DMS153 treated with DMSO at 0.1 percent for 48 hours (cell line): ENCODE measurements at regions not wholly inside any gene's neighbourhood (a gene's known extent, or its start where the extent isn't known, plus 50 kb on each side); places are given as distances from the start of the nearest gene placed in this dataset.

Source experiments
- DNase-seq: peaks from one replicate; lab custom pipeline; 2025; ENCODE audit not compliant: unreplicated experiment; lab: John Stamatoyannopoulos, UW

DNA sequence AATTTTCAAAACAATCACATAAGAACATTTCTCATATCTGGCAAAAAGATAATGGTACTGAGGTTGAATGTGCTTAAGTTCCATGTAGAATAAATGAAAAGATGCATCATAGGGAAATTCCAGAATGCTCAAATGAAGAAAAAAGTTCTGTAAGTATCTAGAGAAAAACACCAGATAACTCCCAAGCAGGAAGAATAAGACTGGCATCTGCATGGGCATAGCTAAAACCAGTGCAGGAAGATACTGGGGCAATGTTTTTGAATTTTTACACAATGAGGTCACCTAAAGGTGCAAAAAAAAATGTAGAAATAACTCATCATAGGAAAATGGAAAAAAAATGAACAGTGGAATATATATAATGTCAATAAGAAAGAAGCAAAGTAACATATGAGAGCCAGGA lies 275.2 kb downstream of the BAMBI start:
- DNase-seq: no peak

DNA sequence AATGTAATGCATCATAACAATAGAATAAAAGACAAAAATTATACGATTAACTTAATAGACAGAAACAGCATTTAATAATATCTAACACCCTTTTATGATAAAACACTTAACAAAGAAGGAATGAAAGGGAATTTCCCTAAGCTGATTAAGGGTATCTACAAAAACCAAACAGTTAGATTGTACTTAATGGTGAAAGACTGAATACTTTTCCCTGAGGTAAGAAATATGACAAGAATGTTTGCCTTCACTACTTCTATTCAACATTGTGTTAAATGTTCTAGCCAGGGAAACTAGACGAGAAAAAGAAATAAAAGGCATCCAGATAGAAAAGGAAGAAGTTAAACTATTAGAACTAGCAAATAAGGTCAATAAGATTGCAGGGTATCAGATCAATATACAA lies 276.9 kb downstream of the BAMBI start:
- no peak for DNase-seq

DNA sequence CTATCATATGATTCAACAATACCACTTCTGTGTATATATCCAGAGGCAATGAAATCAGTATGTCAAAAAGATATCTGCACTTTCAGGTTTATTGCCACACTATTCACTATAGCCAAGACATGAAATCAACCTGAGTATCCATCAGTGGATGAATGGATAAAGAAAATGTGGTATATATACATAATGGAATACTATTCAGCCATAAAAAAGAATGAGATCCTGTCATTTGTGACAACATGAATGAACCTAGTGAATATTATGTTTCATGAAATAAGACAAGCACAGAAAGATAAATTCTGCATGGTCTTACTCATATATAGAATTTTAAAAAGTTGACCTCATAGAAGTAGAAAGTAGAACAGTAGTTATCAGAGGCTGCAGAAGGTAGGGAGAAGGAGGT lies 281.1 kb downstream of the BAMBI start:
- DNase-seq: no peak

DNA sequence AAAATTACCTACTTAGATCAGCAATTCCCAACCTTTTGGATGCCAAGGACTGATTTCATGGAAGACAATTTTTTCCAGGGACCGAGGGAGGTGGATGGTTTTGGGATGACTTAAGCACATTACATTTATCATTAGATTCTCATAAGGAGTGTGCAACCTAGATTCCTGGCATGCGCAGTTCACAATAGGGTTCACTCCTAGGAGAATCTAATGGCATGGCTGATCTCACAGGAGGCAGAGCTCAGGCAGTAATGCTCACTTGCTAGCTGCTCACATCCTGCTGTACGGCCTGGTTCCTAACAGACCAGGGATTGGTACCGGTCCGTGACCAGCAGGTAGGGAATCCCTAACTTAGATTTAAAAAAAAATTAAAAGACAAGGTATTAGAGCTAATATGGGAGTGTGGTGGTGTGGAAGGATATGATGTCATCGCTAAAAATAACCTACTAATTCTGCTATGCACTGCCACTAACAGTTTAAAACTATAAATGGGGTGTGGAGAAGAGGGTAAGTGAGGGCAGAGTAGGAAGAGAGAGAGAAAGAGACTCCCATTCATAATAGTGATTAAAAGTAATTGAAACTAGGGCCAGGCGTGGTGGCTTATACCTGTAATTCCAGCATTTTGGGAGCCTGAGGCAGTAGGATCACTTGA lies 282.7 kb downstream of the BAMBI start:
- no peak for DNase-seq

DNA sequence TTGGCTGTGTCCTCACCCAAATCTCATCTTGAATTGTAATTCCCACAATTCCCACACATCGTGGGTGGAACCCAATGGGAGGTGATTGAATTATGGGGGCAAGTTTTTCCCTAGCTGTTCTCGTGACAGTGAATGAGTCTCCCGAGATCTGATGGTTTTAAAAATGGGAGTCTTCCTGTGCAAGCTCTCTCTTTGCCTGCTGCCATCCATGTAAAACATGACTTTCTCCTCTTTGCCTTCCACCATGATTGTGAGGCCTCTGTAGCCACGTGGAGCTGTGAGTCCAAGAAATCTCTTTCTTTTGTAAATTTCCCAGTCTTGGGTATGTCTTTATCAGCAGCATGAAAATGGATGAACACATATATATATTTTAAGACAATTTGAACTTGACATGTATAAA lies 285.4 kb downstream of the BAMBI start:
- no peak for DNase-seq

- DNase-seq: no peak
Observed at GRCh38 chr10:28963539-28964221, 286.4 kb downstream of the BAMBI start.

- no peak for DNase-seq
Observed at GRCh38 chr10:28965937-28966336, 288.6 kb downstream of the BAMBI start.

- DNase-seq: no peak
Observed at GRCh38 chr10:28967031-28967430, 289.7 kb downstream of the BAMBI start.

GRCh38 chr10:28969413-28969812 lies 292.1 kb downstream of the BAMBI start:
- DNase-seq: no peak

DNA sequence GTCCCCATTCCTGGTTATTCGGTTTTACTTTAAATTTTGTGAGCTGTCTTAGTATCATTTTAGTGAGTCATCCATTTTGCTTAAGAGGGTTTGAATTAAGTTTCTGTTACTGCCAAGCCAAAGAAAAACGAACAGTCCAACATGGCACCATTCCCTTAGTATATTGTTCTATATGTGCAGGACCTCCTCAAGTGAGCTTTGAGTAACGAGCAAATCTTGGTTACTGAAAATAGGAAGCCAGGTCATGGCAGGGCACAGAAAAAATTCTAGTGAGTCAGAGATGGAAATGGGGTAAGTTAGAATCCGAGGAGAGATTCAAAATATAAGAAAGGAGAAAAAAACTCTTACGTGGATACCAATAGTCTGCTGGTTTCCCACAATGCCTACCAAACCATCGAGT lies 292.9 kb downstream of the BAMBI start:
- no peak for DNase-seq

GRCh38 chr10:28971255-28971654 lies 293.9 kb downstream of the BAMBI start:
- no peak for DNase-seq

DNA sequence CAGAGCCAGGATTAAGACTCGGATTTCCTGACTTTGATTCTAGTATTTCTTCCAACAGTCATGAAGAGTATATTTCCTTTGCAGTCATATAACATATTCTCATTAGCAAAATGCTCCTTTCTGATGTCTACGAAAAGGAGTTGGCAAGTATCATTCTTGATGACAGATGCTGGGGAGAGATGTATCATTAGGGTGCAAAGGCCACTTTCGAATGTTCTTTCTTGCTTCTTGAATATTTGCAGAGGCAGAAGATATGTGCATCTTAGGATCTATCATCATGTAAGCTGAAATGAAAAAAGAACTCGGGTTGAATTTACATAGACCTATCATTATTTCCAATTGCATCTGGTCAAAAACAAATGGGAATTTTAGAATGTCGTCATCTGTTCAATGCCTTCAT lies 294.4 kb downstream of the BAMBI start:
- no peak for DNase-seq

GRCh38 chr10:28973309-28973972 lies 296.1 kb downstream of the BAMBI start:
- no peak for DNase-seq

DNA sequence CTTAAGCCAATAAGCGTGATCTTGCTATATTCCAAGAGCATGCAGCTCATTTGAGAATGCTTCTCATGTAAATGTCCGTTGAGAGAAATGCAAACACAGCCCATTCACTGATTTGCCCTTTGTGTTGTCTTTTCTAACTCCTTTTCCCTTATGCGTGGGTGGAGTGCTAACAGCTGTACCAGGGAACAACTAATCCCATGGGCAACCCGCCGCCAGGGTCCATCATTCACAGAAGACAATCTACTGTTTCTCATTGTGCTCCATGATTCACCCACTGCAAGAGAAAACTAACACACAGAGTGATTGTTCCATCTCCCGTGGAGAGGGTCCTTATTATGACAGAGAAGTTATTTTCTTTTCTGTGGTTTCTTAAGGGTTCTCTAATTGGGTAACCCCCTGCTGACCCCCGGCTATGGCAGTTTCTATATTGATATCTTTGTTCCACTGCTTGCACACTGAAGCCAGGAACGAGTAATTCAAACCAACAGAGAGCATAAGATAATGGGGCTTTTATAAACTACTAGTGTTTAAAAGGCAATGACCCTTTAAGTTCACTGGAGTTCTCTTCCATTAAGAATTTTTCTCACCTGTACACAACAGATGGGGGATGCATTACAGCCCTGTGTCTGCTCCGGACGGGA lies 298.7 kb downstream of the BAMBI start:
- DNase-seq: peak; percentile 55

GRCh38 chr10:28977518-28977917 lies 300.2 kb downstream of the BAMBI start:
- DNase-seq: no peak

- DNase-seq: no peak
Observed at GRCh38 chr10:28980264-28980663, 302.9 kb downstream of the BAMBI start.

GRCh38 chr10:28981007-28981406 lies 303.7 kb downstream of the BAMBI start:
- DNase-seq: no peak

DNA sequence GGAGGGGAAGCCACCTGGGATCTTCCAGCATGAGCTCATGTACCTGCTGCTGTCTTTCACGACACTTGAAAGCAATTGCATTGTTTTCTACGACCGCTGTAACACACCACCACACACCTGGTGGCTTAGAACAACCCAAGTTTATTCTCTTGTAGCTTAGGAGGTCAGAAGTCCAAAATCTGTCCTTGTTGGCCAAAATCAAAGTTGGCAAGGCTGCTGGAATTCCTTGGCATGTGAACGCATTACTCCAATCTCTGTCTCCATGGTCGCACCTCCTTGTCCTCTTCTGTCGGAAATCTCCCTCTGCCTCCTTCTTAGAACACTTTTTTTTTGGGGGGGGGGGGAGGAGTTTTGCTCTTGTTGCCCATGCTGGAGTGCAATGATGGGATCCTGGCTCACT lies 305.7 kb downstream of the BAMBI start:
- DNase-seq: no peak

DNA sequence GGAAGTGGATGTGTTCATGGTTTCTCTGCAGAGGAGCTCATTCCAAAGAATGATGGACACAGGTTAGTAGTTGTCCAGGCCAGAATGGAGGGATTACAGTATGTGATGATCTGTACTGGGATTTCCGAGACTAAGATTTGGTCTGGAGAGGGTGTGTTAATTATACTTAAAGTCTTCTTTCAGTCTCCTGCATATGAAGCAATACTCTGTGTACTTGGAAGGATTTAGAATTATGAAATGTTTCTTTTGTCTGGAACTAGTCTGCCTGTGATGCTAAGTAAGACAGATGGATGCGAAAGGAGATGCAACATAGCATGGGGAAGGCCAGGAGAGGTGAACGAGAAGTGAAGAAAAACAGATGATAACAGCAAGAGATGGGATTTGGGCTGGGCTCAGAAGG lies 305.1 kb upstream of the LYZL1 start:
- no peak for DNase-seq

DNA sequence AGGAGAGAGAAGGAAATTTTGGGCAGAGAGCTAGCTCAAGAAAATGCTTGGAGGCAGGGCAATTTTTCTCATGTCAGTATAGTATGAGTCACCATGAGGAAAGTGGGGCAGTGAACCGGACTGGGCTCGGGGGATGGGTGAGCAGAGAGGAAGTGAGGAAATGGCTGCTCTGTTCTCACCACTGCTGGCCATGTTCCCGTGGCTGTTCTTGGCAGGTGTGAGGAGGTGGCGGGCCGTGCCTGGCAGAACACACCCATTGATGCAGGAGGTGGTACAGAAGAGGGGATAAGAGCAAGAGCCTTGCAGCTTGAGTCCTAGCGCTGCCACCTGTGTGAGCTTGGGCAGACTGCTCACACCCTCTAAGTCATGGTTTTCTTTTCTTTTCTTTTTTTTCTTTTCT lies 304.4 kb upstream of the LYZL1 start:
- no peak for DNase-seq

DNA sequence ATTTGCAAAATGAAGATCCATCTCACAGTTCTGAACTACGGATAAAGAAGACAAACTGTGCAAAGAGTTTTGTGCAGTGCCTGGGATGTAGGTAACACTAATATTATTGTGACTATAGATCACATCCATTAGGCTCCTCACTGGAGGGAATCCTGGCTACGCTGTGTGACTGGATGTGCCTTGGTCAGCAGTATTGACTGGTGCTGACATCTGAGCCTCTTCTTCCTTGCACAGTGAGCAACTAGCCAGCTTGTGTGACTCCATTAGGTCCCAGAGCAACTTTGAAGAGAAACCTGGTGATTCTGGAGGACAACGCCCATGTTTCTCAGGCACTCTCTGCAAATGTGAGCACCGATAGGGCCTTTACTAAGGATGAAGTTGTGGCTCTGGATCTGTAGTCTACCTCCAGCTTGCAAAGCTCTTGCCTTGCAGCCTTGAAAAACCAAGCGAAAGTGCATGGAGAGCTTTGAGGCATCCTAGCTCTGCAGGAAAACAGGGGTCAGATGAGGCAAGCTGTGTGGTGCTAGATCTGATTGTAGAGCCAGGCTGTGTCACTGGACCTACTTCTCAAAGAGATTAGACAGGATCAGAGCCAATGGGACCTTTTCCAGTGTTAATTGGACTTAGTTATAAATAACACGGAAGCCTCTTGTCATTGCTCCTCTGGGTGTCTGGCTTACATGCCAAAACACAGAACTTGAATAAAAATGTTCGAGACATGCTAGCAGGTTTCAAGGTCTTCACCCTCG lies 303.6 kb upstream of the LYZL1 start:
- no peak for DNase-seq
